Colonic mucosa (tissue), 4 donors: ENCODE measurements at regions not wholly inside any gene's neighbourhood (a gene's known extent, or its start where the extent isn't known, plus 50 kb on each side); places are given as distances from the start of the nearest gene placed in this dataset.

Source experiments
- DNase-seq: peaks from one replicate; pipeline ENCODE4 v3.0.0-alpha.2; 2020
- H3K27ac ChIP-seq: fragments of 200-600 bp; one replicate; pipeline ENCODE4 v1.8.0; 2021
- H3K27me3 ChIP-seq: fragments of 200-600 bp; one replicate; pipeline ENCODE4 v1.8.0; 2021
- H3K36me3 ChIP-seq: fragments of 200-600 bp; one replicate; pipeline ENCODE4 v1.8.0; 2021
- H3K4me1 ChIP-seq: fragments of 200-600 bp; one replicate; pipeline ENCODE4 v1.8.0; 2021; ENCODE audit warnings: mild to moderate bottlenecking
- H3K4me3 ChIP-seq: fragments of 200-600 bp; one replicate; pipeline ENCODE4 v1.8.0; 2021
- H3K9ac ChIP-seq, 2 donors: one replicate each; pipeline ENCODE4 v1.7.0; 2013; ENCODE audit warnings: control low read depth in 2 of 2, low read depth in 2 of 2, low read length in 2 of 2
- H3K9me3 ChIP-seq: fragments of 200-600 bp; one replicate; pipeline ENCODE4 v1.8.0; 2021
- intact Hi-C: fragments of 100-400 bp; cut with DNase I; formaldehyde crosslinking; loops from one replicate; pipeline ENCODE4 v1.14.1; 2022
- TF ChIP-seq, protein P1 (sequence below): fragments of 200-600 bp; IDR thresholded peaks from one replicate; pipeline ENCODE4 v1.8.0; 2022; ENCODE audit warnings: antibody characterized with exemption, mild to moderate bottlenecking
- donor health status: healthy.
- donor health status: DM: no; HTN: no; CAD: no.
- donor health status: DM: no; HTN: no; CAD: no.

DNA sequence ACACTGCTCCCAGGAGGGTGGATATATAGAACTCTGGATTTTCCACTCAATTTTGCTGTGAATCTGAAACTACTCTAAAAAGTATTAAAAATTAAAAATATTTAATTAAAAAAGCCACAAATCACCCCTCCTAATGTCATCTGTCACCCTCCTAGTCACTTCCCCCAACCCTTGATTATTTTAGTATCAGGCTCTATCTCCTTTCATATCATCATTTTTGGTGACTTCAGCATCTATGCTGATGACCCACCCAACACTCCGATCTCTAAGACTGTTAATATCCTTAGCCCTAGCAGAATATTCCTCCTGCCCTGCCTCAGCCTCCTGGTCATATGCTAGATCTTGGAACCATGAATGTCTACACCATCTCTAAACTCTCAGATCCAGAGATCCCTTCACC is 128.3 kb upstream of the SLC1A4 start:
- no peaks in the 10 kb centered on the region for H3K27me3 ChIP-seq
- no peaks in the 10 kb centered on the region for H3K36me3 ChIP-seq
- TF ChIP-seq, protein P1, sequence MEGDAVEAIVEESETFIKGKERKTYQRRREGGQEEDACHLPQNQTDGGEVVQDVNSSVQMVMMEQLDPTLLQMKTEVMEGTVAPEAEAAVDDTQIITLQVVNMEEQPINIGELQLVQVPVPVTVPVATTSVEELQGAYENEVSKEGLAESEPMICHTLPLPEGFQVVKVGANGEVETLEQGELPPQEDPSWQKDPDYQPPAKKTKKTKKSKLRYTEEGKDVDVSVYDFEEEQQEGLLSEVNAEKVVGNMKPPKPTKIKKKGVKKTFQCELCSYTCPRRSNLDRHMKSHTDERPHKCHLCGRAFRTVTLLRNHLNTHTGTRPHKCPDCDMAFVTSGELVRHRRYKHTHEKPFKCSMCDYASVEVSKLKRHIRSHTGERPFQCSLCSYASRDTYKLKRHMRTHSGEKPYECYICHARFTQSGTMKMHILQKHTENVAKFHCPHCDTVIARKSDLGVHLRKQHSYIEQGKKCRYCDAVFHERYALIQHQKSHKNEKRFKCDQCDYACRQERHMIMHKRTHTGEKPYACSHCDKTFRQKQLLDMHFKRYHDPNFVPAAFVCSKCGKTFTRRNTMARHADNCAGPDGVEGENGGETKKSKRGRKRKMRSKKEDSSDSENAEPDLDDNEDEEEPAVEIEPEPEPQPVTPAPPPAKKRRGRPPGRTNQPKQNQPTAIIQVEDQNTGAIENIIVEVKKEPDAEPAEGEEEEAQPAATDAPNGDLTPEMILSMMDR = no peak
- H3K9ac ChIP-seq = no peak overlapping the region
- peaks cover 4% of the 10 kb centered on the region for H3K4me1 ChIP-seq
- H3K4me3 ChIP-seq = no peak overlapping the region
- H3K9me3 ChIP-seq = no peaks in the 10 kb centered on the region
- H3K27ac ChIP-seq = peak overlapping the region; percentile 20
- no peak for DNase-seq
- intact Hi-C loops = loop anchor here (5.0 to 10.0 kb wide), 2 partner anchors 106 to 214 kb away; no protein-coding TSS in a partner anchor

DNA sequence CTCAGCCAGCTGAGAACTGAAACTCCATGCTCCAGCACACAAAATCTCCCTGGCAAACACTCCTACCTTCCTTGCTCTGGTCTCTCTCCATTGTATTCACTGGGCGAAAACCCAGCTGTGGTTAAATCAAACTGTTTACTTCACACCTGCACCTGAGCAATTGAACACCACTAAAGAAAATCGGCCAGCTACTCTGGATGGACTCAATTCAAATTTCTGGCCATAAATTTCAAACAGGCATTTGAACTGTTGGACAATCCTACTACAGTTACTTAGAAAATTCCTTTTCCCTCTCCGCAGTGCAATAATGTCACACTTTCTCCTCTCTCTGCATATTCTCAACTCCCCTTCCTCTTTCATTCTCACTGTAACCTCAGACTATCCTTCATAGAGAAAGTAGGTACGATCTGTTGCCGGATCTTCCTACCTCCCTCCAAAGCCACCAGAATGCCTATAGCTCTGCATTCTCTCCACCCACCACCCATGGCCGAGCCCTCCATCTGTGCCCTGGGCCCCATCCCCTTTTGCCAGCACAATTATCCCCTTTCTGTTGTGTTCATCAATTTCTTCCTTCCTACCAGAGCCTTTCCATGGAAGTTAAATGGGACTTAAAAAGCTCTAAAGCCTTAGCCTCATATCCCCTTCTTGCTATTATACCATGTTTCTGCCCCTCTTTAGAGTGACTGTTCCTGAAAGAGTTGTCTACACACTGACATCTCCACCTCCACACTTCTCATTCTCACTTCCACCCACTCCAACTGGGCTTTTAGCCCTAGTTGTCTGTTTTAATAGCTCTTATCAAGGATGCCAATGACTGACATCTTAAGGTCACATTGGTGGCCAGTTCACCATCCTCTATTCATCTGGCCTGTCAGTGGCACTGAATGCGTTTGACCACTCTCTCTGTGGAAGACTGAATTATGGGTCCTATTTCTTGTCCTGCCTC is 127.5 kb upstream of the SLC1A4 start:
- H3K9me3 ChIP-seq = no peaks in the 10 kb centered on the region
- H3K27ac ChIP-seq = peak overlapping the region; percentile 20
- H3K36me3 ChIP-seq = no peaks in the 10 kb centered on the region
- H3K27me3 ChIP-seq = no peaks in the 10 kb centered on the region
- H3K4me3 ChIP-seq = no peak overlapping the region
- intact Hi-C loops = loop anchor here (5.0 to 10.0 kb wide), 2 partner anchors 107 to 214 kb away; no protein-coding TSS in a partner anchor
- H3K4me1 ChIP-seq = peaks cover 4% of the 10 kb centered on the region
- DNase-seq = no peak
- no peak overlapping the region for H3K9ac ChIP-seq
- TF ChIP-seq, protein P1 = no peak

DNA sequence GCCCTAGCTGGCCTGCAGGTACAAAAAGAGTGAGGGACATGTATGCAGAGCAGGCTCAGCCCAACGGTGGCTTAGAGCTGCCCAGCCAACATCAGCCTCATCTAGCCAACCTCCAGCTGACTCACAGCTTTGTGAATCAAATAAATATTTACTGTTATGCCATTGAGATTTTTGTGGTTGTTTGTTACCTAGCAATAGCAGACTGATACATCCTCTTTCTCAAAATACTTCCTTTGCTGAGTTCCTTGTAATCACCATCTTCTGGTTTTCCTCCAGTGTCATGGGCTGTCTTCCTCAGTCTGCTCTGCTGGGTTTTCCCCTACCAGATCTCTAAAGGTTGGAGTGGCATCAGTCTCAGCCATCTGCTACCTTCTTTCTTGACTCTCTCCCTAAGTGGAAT is 126.6 kb upstream of the SLC1A4 start:
- H3K27me3 ChIP-seq = no peaks in the 10 kb centered on the region
- H3K36me3 ChIP-seq = no peaks in the 10 kb centered on the region
- TF ChIP-seq, protein P1 = no peak
- no peak overlapping the region for H3K9ac ChIP-seq
- intact Hi-C loops = loop anchor here (5.0 to 10.0 kb wide), 2 partner anchors 108 to 215 kb away; no protein-coding TSS in a partner anchor
- peaks cover 4% of the 10 kb centered on the region for H3K4me1 ChIP-seq
- H3K9me3 ChIP-seq = no peaks in the 10 kb centered on the region
- no peak overlapping the region for H3K27ac ChIP-seq
- H3K4me3 ChIP-seq = no peak overlapping the region
- no peak for DNase-seq

DNA sequence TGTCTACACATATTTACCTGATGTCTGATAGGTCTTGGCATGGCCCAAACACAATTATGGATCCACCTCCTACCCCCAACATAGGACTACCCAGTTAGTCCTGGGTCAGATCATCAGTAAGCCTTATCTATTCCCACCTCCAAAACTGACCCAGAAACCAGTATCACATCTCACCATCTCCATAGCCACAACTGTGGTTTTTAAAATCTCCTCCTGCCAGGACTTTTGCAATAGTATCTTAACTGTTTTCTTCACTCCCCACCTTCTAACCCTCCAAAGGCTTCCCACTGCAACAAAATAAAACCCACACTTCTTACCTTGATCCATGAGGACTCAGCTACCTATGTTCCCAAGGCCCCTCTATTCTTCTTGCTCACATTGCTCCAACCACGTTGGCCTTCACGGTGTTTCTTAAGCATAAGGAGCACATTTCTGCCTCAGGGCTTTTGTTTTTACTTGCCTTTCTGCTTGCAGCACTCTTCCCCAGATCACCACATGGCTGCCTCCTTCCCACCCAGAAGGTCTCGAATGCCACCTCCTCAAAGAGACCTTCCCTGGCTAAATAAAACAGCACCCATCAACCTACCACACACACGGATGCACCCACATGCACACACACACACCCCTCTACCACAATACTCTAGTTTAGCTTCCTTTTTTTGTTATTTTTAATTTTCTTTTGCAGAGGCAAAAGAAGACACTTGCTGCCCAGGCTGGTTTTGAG is 125.9 kb upstream of the SLC1A4 start:
- no peak for DNase-seq
- no peaks in the 10 kb centered on the region for H3K9me3 ChIP-seq
- no peaks in the 10 kb centered on the region for H3K27me3 ChIP-seq
- TF ChIP-seq, protein P1 = no peak
- no peaks in the 10 kb centered on the region for H3K4me1 ChIP-seq
- intact Hi-C loops = loop anchor here (5.0 to 10.0 kb wide), 2 partner anchors 108 to 216 kb away; no protein-coding TSS in a partner anchor
- no peak overlapping the region for H3K4me3 ChIP-seq
- no peak overlapping the region for H3K9ac ChIP-seq
- H3K27ac ChIP-seq = no peak overlapping the region
- H3K36me3 ChIP-seq = no peaks in the 10 kb centered on the region

DNA sequence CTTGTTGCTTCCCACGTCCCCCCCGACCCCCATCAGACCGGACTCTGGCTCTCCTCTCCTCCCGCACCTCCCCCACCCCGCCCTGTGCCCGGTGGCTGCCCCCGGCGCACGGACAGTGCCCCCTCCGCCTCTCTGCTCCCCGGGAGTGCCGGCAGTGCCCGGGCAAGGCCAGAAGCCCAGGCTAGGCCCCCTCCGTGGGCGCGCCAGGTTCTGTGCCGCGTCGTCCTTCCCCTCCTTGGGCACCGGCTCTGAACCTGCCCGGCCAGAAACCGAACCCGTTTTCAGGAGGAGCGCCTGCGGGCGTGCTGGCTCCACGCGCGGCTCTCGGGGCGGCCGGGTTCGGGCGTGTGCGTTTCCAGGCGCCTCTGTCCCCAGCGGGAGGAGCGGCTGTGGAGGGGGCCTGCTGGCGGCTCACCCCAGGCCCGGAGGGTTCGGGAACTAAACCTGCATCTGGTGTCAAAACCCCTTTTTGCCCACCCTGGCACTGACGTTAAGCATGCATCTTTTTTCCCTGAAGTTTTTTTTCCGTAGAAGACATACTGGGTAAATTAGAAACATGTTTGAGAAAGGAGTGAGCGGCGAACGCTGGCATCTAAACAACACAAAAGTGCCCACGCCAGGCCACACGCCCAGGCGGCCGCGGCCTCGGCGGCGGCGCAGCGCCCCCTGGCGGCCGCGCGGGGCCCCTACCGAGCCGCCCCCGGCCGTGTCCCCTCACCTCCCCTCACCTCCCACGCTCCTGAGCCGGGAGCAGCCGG is 123.9 kb upstream of the SLC1A4 start:
- DNase-seq = peak; percentile 61
- Histone ChIP-seq H3K4me3 (peak overlapping the region; percentile 77), H3K27me3 (no peaks in the 10 kb centered on the region), H3K9me3 (no peaks in the 10 kb centered on the region), H3K4me1 (no peaks in the 10 kb centered on the region), H3K9ac (peak overlapping the region; percentile 71 to 84), H3K27ac (peak overlapping the region; percentile 87), H3K36me3 (no peaks in the 10 kb centered on the region)
- TF ChIP-seq, protein P1 = peak; percentile 16
- intact Hi-C loops = loop anchor here (5.0 to 10.0 kb wide), 2 partner anchors 110 to 278 kb away; no protein-coding TSS in a partner anchor
